Transverse colon (tissue), 4 donors: ENCODE measurements at regions not wholly inside any gene's neighbourhood (a gene's known extent, or its start where the extent isn't known, plus 50 kb on each side); places are given as distances from the start of the nearest gene placed in this dataset.
A peak's percentile ranks its signal among the peaks of the same experiment; 100 is the strongest.
"Not testable (repeated sequence)": the region's sequence is repeated elsewhere in the genome, so short reads cannot be mapped to it uniquely, and the experiment has no call there.

Experiments used
- DNase-seq: peaks from one replicate; pipeline ENCODE4 v3.0.0-alpha.2; 2019
- H3K27ac ChIP-seq, 4 donors: fragments of 200-600 bp; sonication (generic); 2 replicates each; pipeline ENCODE4 v1.5.1; 2016 to 2018; ENCODE audit warnings: inconsistent platforms in 4 of 4
- H3K27me3 ChIP-seq: fragments of 200-600 bp; sonication (generic); 2 replicates; pipeline ENCODE4 v1.5.1; 2017; ENCODE audit warnings: inconsistent platforms
- H3K36me3 ChIP-seq, 4 donors: fragments of 200-600 bp; sonication (generic); 2 replicates each; pipeline ENCODE4 v1.5.1; 2017 to 2019; ENCODE audit warnings: inconsistent platforms in 4 of 4
- H3K4me1 ChIP-seq, 4 donors: fragments of 200-600 bp; sonication (generic); 2 replicates each; pipeline ENCODE4 v1.5.1; 2017 to 2020; ENCODE audit warnings: inconsistent platforms in 4 of 4
- H3K4me3 ChIP-seq, 4 donors: fragments of 200-600 bp; sonication (generic); 1 replicate in 1 of 4; 2 replicates in 3 of 4; pipeline versions ENCODE4 v1.5.1 to v1.6.1; 2017 to 2019; ENCODE audit warnings: inconsistent platforms in 4 of 4
- H3K9me3 ChIP-seq, 2 donors: fragments of 200-600 bp; sonication (generic); 2 replicates each; pipeline ENCODE4 v1.5.1; 2017 to 2019; ENCODE audit warnings: inconsistent platforms in 2 of 2
- EP300 ChIP-seq: sonication (generic); formaldehyde crosslinking; IDR thresholded peaks from one replicate; pipeline ENCODE4 v1.6.1; 2017; ENCODE audit warnings: antibody characterized with exemption, low read depth
- POLR2A ChIP-seq: fragments of 450-650 bp; IDR thresholded peaks from one replicate; pipeline ENCODE4 v1.6.1; 2016; ENCODE audit warnings: antibody characterized with exemption, mild to moderate bottlenecking, moderate library complexity
- POLR2AphosphoS5 ChIP-seq, 3 donors: sonication (generic); formaldehyde crosslinking; IDR thresholded peaks; one replicate each; pipeline ENCODE4 v1.6.1; 2016; ENCODE audit warnings: antibody characterized with exemption in 3 of 3
- WGBS, 2 donors: methylation state at CpG; one replicate each; pipeline ENCODE4 v1.1.5; 2018; ENCODE audit warnings: low coverage in 1 of 2; 5-methylcytosine and 5-hydroxymethylcytosine counted together
- in situ Hi-C, 4 donors: fragments of 200-750 bp; cut with MboI; loops; one replicate each; pipeline versions ENCODE4 v1.15.0 to v1.15.1; 2017; ENCODE audit warnings: low sequenced_read_pairs in 3 of 4, low pct_ligation_motif_present in 1 of 4, low pct_unique_long_range_greater_than_20kb in 1 of 4
- intact Hi-C: fragments of 100-400 bp; cut with DNase I; formaldehyde crosslinking; loops from one replicate; pipeline ENCODE4 v1.15.1; 2023; ENCODE audit warnings: low total_unique reads
- TF ChIP-seq, protein P1 (sequence below), 5 experiments: fragments of 200-600 bp in 3 of 5; fragments of 450-650 bp in 2 of 5; sonication (generic) in 3 of 5; IDR thresholded peaks; 1 replicate in 2 of 5; 2 replicates in 3 of 5; pipeline ENCODE4 v1.5.1; 2016 to 2017; ENCODE audit warnings: antibody characterized with exemption in 5 of 5, inconsistent platforms in 3 of 5, mild to moderate bottlenecking in 2 of 5, moderate library complexity in 1 of 5

DNA sequence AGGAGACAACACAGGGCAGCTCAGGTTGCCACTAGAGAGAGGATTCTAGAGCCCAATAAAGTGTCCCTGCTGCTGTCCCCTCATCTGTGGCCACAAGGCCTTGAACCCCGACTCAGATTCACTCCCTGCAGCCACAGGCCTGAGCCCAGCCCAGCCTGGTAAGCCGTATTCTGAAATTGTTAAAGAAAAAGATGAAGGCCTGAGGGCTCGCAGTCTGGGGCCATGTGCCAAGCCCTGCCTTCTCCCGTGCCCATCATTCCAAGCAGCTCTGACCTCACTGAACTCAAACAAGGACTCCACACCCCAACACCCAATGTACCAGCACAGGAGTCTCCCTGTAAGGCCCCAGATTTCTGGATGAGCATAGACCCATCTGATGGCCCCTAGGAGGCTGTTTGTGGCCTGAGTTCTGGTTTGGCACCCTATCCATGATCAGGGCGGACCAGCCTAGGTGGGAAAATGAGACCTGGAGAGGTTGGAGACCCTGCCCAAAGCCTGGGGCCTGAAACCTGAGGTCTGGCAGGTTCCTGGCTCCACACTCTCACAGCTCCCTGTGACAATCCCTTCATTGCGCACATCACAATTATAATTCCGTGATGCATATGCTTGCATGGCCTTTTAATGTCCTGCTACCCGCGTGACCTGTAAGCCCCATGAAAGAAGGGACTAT lies 62.0 kb upstream of the TOP1 start:
- Histone ChIP-seq H3K27ac (no peak overlapping the region), H3K4me3 (no peak overlapping the region), H3K9me3 (no peaks in the 10 kb centered on the region), H3K27me3 (peaks cover 4% of the 10 kb centered on the region), H3K4me1 (peaks cover 0 to 11% (median 2%) of the 10 kb centered on the region in 4 donors), H3K36me3 (no peaks in the 10 kb centered on the region)
- intact Hi-C loops (loop anchor here (10.0 kb wide), 1 partner anchor 1702 kb away; no protein-coding TSS in a partner anchor), in situ Hi-C loops (loop anchor here in 3 of 4 donors (5.0 to 25.0 kb wide), 4 partner anchors 126 to 1079 kb away; partner anchors contain the start of gene LPIN3 (in 1 of the 3))
- no peak for DNase-seq
- WGBS, 2 donors, result 81% methylated on average over 9 of the region's 9 CpGs; no CpG with 5 or more reads in 1 of the 2 donors
- no peak for TF ChIP-seq POLR2A
- TF ChIP-seq, protein P1, sequence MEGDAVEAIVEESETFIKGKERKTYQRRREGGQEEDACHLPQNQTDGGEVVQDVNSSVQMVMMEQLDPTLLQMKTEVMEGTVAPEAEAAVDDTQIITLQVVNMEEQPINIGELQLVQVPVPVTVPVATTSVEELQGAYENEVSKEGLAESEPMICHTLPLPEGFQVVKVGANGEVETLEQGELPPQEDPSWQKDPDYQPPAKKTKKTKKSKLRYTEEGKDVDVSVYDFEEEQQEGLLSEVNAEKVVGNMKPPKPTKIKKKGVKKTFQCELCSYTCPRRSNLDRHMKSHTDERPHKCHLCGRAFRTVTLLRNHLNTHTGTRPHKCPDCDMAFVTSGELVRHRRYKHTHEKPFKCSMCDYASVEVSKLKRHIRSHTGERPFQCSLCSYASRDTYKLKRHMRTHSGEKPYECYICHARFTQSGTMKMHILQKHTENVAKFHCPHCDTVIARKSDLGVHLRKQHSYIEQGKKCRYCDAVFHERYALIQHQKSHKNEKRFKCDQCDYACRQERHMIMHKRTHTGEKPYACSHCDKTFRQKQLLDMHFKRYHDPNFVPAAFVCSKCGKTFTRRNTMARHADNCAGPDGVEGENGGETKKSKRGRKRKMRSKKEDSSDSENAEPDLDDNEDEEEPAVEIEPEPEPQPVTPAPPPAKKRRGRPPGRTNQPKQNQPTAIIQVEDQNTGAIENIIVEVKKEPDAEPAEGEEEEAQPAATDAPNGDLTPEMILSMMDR (IDR thresholded peaks at IDR 0.05), result no peak
- TF ChIP-seq EP300, result no peak
- no peak for TF ChIP-seq POLR2AphosphoS5 (IDR thresholded peaks at IDR 0.05)

DNA sequence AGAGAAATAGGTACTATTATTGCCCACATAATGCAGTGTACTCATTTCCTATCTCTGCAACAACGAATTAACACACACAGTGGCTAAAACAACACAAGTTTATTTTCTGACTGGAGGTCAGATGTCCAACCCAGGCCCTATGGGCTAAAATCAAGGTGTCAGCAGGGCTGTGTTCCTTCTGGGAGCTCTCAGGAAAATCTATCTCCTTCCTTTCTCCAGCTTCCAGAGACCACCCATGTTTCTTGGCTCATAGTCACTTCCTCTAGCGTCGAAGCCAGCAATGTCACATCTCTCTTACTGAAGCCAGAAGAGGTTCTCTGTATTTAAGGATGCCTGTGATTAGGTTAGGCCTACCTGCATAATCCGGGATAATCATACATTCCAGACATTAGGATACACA lies 60.9 kb upstream of the TOP1 start:
- H3K36me3 ChIP-seq, result no peaks in the 10 kb centered on the region
- WGBS, 2 donors, result 75 to 84% methylated on average over 3 to 4 of the region's 4 CpGs
- TF ChIP-seq EP300, result no peak
- TF ChIP-seq, protein P1 (IDR thresholded peaks at IDR 0.05), result no peak
- no peak for TF ChIP-seq POLR2AphosphoS5 (IDR thresholded peaks at IDR 0.05)
- TF ChIP-seq POLR2A, result no peak
- H3K4me3 ChIP-seq, result no peak overlapping the region
- H3K27me3 ChIP-seq, result peaks cover 2% of the 10 kb centered on the region
- peaks cover 0 to 9% (median 2%) of the 10 kb centered on the region in 4 donors for H3K4me1 ChIP-seq
- intact Hi-C loops, result loop anchor here (10.0 kb wide), 1 partner anchor 1703 kb away; no protein-coding TSS in a partner anchor
- no peaks in the 10 kb centered on the region for H3K9me3 ChIP-seq
- no peak for DNase-seq
- in situ Hi-C loops, result loop anchor here in 3 of 4 donors (5.0 to 25.0 kb wide), 4 partner anchors 125 to 1080 kb away; partner anchors contain the start of gene LPIN3 (in 1 of the 3)
- no peak overlapping the region for H3K27ac ChIP-seq

DNA sequence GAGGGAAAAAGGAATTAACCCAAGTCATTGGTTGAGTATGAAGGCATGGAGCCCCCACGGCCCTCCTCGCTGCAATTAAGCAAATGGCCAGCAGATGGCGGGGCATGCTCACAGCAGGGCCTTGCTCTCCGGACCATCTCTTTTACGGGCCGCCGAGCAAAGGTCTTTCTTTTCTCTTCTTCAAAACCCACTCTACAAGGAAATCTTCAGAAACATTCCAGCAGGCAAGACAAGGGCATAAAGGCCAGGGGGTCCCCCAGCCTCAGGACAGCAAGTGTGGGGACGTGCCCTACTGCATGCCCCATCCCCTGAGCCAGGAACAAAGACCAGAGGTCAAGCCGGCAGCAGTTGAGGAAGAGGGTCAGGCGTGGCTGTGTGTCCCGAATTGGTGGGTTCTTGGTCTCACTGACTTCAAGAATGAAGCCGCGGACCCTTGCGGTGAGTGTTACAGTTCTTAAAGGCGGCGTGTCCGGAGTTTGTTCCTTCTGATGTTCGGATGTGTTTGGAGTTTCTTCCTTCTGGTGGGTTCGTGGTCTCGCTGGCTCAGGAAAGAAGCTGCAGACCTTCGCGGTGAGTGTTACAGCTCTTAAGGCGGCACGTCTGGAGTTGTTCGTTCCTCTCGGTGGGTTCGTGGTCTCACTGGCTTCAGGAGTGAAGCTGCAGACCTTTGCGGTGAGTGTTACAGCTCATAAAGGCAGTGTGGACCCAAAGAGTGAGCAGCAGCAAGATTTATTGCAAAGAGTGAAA lies 59.6 kb upstream of the TOP1 start:
- intact Hi-C loops (loop anchor here (10.0 kb wide), 1 partner anchor 1704 kb away; no protein-coding TSS in a partner anchor), in situ Hi-C loops (loop anchor here in 3 of 4 donors (5.0 to 25.0 kb wide), 4 partner anchors 123 to 1082 kb away; partner anchors contain the start of gene LPIN3 (in 1 of the 3))
- WGBS, 2 donors, result 0 to 26% methylated on average over 6 to 28 of the region's 28 CpGs
- H3K36me3 ChIP-seq, H3K4me1 ChIP-seq, H3K27me3 ChIP-seq, H3K27ac ChIP-seq, H3K9me3 ChIP-seq: not testable (repeated sequence)
- H3K4me3 ChIP-seq, result peak overlapping the region in 3 of 4 donors; percentile 18 to 49 (median 21)
- TF ChIP-seq, protein P1 (IDR thresholded peaks at IDR 0.05), result peak; percentile 92 to 98 (median 97)
- DNase-seq, result peak; percentile 87

DNA sequence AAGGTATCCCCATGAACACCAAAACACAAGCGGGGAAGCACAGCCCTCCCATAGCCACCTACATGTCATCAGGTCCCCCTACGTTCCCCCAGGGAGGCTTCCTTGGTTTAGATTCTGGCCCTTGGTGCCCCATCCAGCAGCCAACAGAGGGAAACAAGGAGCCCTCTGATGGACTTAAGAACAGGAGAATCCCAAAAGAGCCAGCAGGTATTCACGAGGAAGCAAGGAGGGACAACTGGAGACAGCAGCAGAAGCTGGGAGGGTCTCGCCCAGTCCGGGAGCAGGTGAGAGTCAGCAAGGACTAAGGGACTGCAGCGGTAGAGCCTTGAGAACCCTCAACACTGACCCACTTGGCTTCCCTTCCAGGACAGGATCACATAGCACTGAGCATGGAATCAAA lies 58.4 kb upstream of the TOP1 start:
- in situ Hi-C loops (loop anchor here (5.0 to 25.0 kb wide), 6 partner anchors 122 to 1083 kb away; partner anchors contain the start of gene LPIN3 (in 1 of the 4)), intact Hi-C loops (no loop called here)
- Histone ChIP-seq H3K36me3 (no peaks in the 10 kb centered on the region), H3K4me1 (peaks cover 0 to 7% (median 2%) of the 10 kb centered on the region in 4 donors), H3K27me3 (no peaks in the 10 kb centered on the region), H3K27ac (no peak overlapping the region), H3K4me3 (no peak overlapping the region), H3K9me3 (no peaks in the 10 kb centered on the region)
- TF ChIP-seq POLR2AphosphoS5 (IDR thresholded peaks at IDR 0.05) (no peak), EP300 (no peak), POLR2A (no peak)
- TF ChIP-seq, protein P1 (IDR thresholded peaks at IDR 0.05), result no peak
- DNase-seq, result no peak
- WGBS, 2 donors, result 92 to 100% methylated on average over 2 to 6 of the region's 6 CpGs
